Keratinocyte (primary cell): ENCODE measurements at regions not wholly inside any gene's neighbourhood (a gene's known extent, or its start where the extent isn't known, plus 50 kb on each side); places are given as distances from the start of the nearest gene placed in this dataset.

Source experiments
- CTCF ChIP-seq, 3 experiments: IDR thresholded peaks in 1 of 3; conservative IDR thresholded peaks in 1 of 3; optimal IDR thresholded peaks in 1 of 3; 2 replicates in 2 of 3; 3 replicates in 1 of 3; pipeline versions ENCODE3 to v1.5.1; 2011; ENCODE audit warnings: low read length in 3 of 3, mild to moderate bottlenecking in 3 of 3, moderate library complexity in 2 of 3, control low read depth in 1 of 3, inconsistent platforms in 1 of 3; ENCODE audit not compliant: insufficient read depth in 2 of 3; ENCODE audit errors: extremely low read depth in 1 of 3
- EZH2 ChIP-seq: IDR thresholded peaks from one replicate; pipeline ENCODE4 v1.6.1; 2012; ENCODE audit warnings: inconsistent platforms, mild to moderate bottlenecking, low read length, moderate library complexity

- TF ChIP-seq CTCF (optimal IDR thresholded peaks at IDR 0.05 in 1 of 3, IDR thresholded peaks at IDR 0.05 in 1 of 3, conservative IDR thresholded peaks at IDR 0.05 in 1 of 3; ENCODE audit: extremely low read depth in 1 of 3, insufficient read depth in 2 of 3, low read length in 3 of 3) (no peak), EZH2 (no peak)
These were observed 384.7 kb downstream of the GRIN2B start for GRCh38 chr12:13596714-13597113.
